Ureter (tissue), 1 donor: ENCODE measurements at regions not wholly inside any gene's neighbourhood (a gene's known extent, or its start where the extent isn't known, plus 50 kb on each side); places are given as distances from the start of the nearest gene placed in this dataset.
"Not testable (repeated sequence)": the region's sequence is repeated elsewhere in the genome, so short reads cannot be mapped to it uniquely, and the experiment has no call there.

Experiments
- DNase-seq: peaks from one replicate; pipeline ENCODE4 v3.0.0-alpha.2; 2020; ENCODE audit warnings: low spot score
- donor health status: DM: yes; HTN: yes; CAD: no.

GRCh38 chr21:27320868-27321267 lies 354.0 kb upstream of the ADAMTS5 start:
- no peak for DNase-seq

- not testable (repeated sequence) for DNase-seq
Measured at GRCh38 chr21:27317601-27318000, 350.7 kb upstream of the ADAMTS5 start.

GRCh38 chr21:27315373-27315772 lies 348.5 kb upstream of the ADAMTS5 start:
- DNase-seq: no peak

GRCh38 chr21:27314131-27314530 lies 347.2 kb upstream of the ADAMTS5 start:
- no peak for DNase-seq

GRCh38 chr21:27306791-27307775 lies 340.2 kb upstream of the ADAMTS5 start:
- no peak for DNase-seq

- no peak for DNase-seq
Measured at GRCh38 chr21:27306206-27306605, 339.3 kb upstream of the ADAMTS5 start.

GRCh38 chr21:27301220-27301619 lies 334.3 kb upstream of the ADAMTS5 start:
- DNase-seq: no peak

- DNase-seq: no peak
Measured at GRCh38 chr21:27300770-27301169, 333.9 kb upstream of the ADAMTS5 start.

GRCh38 chr21:27298465-27298864 lies 331.6 kb upstream of the ADAMTS5 start:
- DNase-seq: no peak

- DNase-seq: no peak
Measured at GRCh38 chr21:27293239-27293638, 326.4 kb upstream of the ADAMTS5 start.

- DNase-seq: no peak
Measured at GRCh38 chr21:27292783-27293182, 325.9 kb upstream of the ADAMTS5 start.

GRCh38 chr21:27292229-27292628 lies 325.3 kb upstream of the ADAMTS5 start:
- DNase-seq: no peak

- DNase-seq: no peak
Measured at GRCh38 chr21:27291006-27291405, 324.1 kb upstream of the ADAMTS5 start.

GRCh38 chr21:27290028-27290427 lies 323.1 kb upstream of the ADAMTS5 start:
- no peak for DNase-seq

GRCh38 chr21:27286760-27287159 lies 319.9 kb upstream of the ADAMTS5 start:
- DNase-seq: no peak

GRCh38 chr21:27277110-27277509 lies 310.2 kb upstream of the ADAMTS5 start:
- DNase-seq: no peak

- DNase-seq: no peak
Measured at GRCh38 chr21:27275294-27275927, 308.5 kb upstream of the ADAMTS5 start.

- no peak for DNase-seq
Measured at GRCh38 chr21:27269644-27270043, 302.8 kb upstream of the ADAMTS5 start.

GRCh38 chr21:27268290-27268689 lies 301.4 kb upstream of the ADAMTS5 start:
- DNase-seq: no peak

- DNase-seq: no peak
Measured at GRCh38 chr21:27265949-27266348, 299.1 kb upstream of the ADAMTS5 start.

GRCh38 chr21:27265492-27265891 lies 298.6 kb upstream of the ADAMTS5 start:
- no peak for DNase-seq

GRCh38 chr21:27261676-27262075 lies 294.8 kb upstream of the ADAMTS5 start:
- no peak for DNase-seq

GRCh38 chr21:27260728-27261127 lies 293.8 kb upstream of the ADAMTS5 start:
- no peak for DNase-seq
